K562 (cell line): ENCODE measurements at regions not wholly inside any gene's neighbourhood (a gene's known extent, or its start where the extent isn't known, plus 50 kb on each side); places are given as distances from the start of the nearest gene placed in this dataset.

Experiments used
- CBX8 ChIP-seq: fragments of 200-600 bp; sonication (generic); IDR thresholded peaks from 2 replicates; pipeline ENCODE4 v1.6.1; 2012; ENCODE audit warnings: borderline replicate concordance, mixed run types, low read depth, mild to moderate bottlenecking, moderate library complexity, mixed read lengths, low read length, control low read depth, inconsistent platforms; ENCODE audit not compliant: poor library complexity, severe bottlenecking; ENCODE audit errors: extremely low read depth
- FOXK2 ChIP-seq, 2 experiments: fragments of 450-650 bp; IDR thresholded peaks in 1 of 2; conservative IDR thresholded peaks in 1 of 2; 2 replicates each; pipeline ENCODE4 v1.6.1; 2016; ENCODE audit warnings: low read depth in 2 of 2, mild to moderate bottlenecking in 1 of 2
- GTF2B ChIP-seq: IDR thresholded peaks from 2 replicates; pipeline ENCODE4 v1.6.1; 2011; ENCODE audit not compliant: insufficient read length; ENCODE audit errors: extremely low read depth
- HDAC1 ChIP-seq, 2 experiments: fragments of 450-650 bp; IDR thresholded peaks; 2 replicates each; pipeline ENCODE4 v1.6.1; 2016 to 2017; ENCODE audit warnings: inconsistent platforms in 1 of 2, mild to moderate bottlenecking in 1 of 2, moderate library complexity in 1 of 2
- MLLT1 ChIP-seq, 2 experiments: fragments of 450-650 bp; IDR thresholded peaks; 2 replicates each; pipeline ENCODE4 v1.6.1; 2016
- MNT ChIP-seq, 2 experiments: fragments of 450-650 bp; conservative IDR thresholded peaks; 2 replicates each; pipeline ENCODE4 v1.6.1; 2017; ENCODE audit warnings: mild to moderate bottlenecking in 2 of 2, moderate library complexity in 2 of 2
- MXD1 ChIP-seq: fragments of 250-450 bp; sonication (Bioruptor Pico); IDR thresholded peaks from 2 replicates; pipeline ENCODE4 v1.8.0; 2021; ENCODE audit warnings: borderline replicate concordance, mild to moderate bottlenecking, moderate library complexity; ENCODE audit not compliant: poor library complexity, severe bottlenecking
- PATZ1 ChIP-seq: fragments of 250-450 bp; sonication (Bioruptor Pico); IDR thresholded peaks from 2 replicates; pipeline ENCODE4 v1.5.0; 2020; ENCODE audit warnings: mild to moderate bottlenecking, borderline replicate concordance
- POLR3G ChIP-seq: IDR thresholded peaks from 2 replicates; pipeline ENCODE4 v1.6.1; 2011; ENCODE audit not compliant: insufficient read length, insufficient replicate concordance; ENCODE audit errors: extremely low read depth
- PRMT5 ChIP-seq: sonication (generic); formaldehyde crosslinking; IDR thresholded peaks from 2 replicates; pipeline ENCODE4 v1.5.0; 2020; ENCODE audit warnings: missing genetic modification reagents
- SMAD4 ChIP-seq: fragments of 250-450 bp; sonication (Bioruptor Pico); conservative IDR thresholded peaks from 2 replicates; pipeline ENCODE4 v1.8.0; 2021; ENCODE audit warnings: inconsistent platforms, mild to moderate bottlenecking, moderate library complexity
- SMARCA4 ChIP-seq: fragments of 450-650 bp; IDR thresholded peaks from 2 replicates; pipeline ENCODE4 v1.6.1; 2016
- TEAD4 ChIP-seq, 2 experiments: sonication (generic) in 1 of 2; formaldehyde crosslinking in 1 of 2; IDR thresholded peaks; 2 replicates each; pipeline versions ENCODE4 v1.6.1 to v1.8.0; 2012 to 2022; ENCODE audit warnings: borderline replicate concordance in 1 of 2, inconsistent platforms in 1 of 2, low read length in 1 of 2, mild to moderate bottlenecking in 1 of 2, missing genetic modification reagents in 1 of 2
- TRIM24 ChIP-seq, 2 experiments: fragments of 450-650 bp; IDR thresholded peaks; 2 replicates each; pipeline ENCODE4 v1.6.1; 2016
- XRCC3 ChIP-seq: fragments of 450-650 bp; IDR thresholded peaks from 2 replicates; pipeline ENCODE4 v1.6.1; 2017; ENCODE audit warnings: mild to moderate bottlenecking, moderate library complexity
- ZNF217 ChIP-seq: sonication (generic); formaldehyde crosslinking; IDR thresholded peaks from 2 replicates; pipeline ENCODE4 v1.8.0; 2022; ENCODE audit warnings: mild to moderate bottlenecking, missing genetic modification reagents
- ZNF518B ChIP-seq: fragments of 250-450 bp; sonication (Bioruptor Pico); IDR thresholded peaks from 2 replicates; pipeline ENCODE4 v1.5.0; 2021; ENCODE audit warnings: mild to moderate bottlenecking, moderate library complexity
- ZNF668 ChIP-seq: fragments of 250-450 bp; sonication (Bioruptor Pico); IDR thresholded peaks from 2 replicates; pipeline ENCODE4 v1.8.0; 2022; ENCODE audit warnings: mild to moderate bottlenecking, inconsistent platforms

GRCh38 chr9:107794259-107794658 is 304.7 kb upstream of the KLF4 start (continued):
- TF ChIP-seq CBX8 (no peak), FOXK2 (conservative IDR thresholded peaks at IDR 0.05 in 1 of 2, IDR thresholded peaks at IDR 0.05 in 1 of 2; ENCODE audit: low read depth in 2 of 2) (peak in 1 of 2 experiments; percentile 57; a peak in 2 of 4 replicates), ZNF518B (CRISPR knock-in tag) (no peak), MNT (conservative IDR thresholded peaks at IDR 0.05) (peak in 1 of 2 experiments; percentile 51; a peak in 2 of 4 replicates), PATZ1 (CRISPR knock-in tag) (no peak), TEAD4 (IDR thresholded peaks at IDR 0.05; ENCODE audit: low read length) (peak; percentile 97), TEAD4 (CRISPR knock-in tag; IDR thresholded peaks at IDR 0.05; ENCODE audit: borderline replicate concordance) (no peak), HDAC1 (IDR thresholded peaks at IDR 0.05) (peak in 1 of 2 experiments; percentile 86; a peak in 2 of 4 replicates), SMARCA4 (peak; percentile 91), GTF2B (no peak), MXD1 (no peak), ZNF668 (CRISPR knock-in tag) (no peak), PRMT5 (CRISPR knock-in tag) (no peak), POLR3G (no peak), SMAD4 (CRISPR knock-in tag) (peak; percentile 71), ZNF217 (CRISPR knock-in tag) (no peak), TRIM24 (IDR thresholded peaks at IDR 0.05) (peak; percentile 82 to 91), XRCC3 (no peak), MLLT1 (IDR thresholded peaks at IDR 0.05) (peak in 1 of 2 experiments; percentile 36; a peak in 1 of 4 replicates)
